ENCODE measurements at regions not wholly inside any gene's neighbourhood (a gene's known extent, or its start where the extent isn't known, plus 50 kb on each side); places are given as distances from the start of the nearest gene placed in this dataset.

DNA sequence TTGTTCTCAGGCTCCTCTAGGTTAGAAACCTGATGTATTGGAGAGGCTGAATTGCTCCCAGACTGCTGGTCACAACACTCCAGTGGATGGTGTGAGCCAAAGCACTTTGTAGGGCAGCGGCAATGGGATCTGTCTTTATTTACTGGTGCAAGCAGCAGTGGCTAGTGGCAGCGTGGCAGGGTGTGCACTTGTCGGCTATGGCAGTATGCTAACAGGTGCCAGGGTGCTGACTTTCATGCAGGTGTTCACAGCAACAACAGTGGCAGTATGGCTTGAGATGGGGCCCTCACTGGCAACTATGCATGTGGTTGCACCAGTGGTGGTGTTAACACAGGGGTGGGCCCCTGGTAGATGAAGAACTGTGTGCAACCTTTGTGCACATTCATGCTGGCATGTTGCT, 347.8 kb downstream of the DSC3 start:
- Histone ChIP-seq H3K36me3 (ENCODE audit: insufficient read depth, low read length) (no peaks in the 10 kb centered on the region), H4K20me1 (ENCODE audit: insufficient read depth, low read length, poor library complexity, severe bottlenecking) (no peaks in the 10 kb centered on the region), H2AFZ (ENCODE audit: low read length) (no peak overlapping the region), H3K79me2 (ENCODE audit: insufficient read depth, low read length) (no peaks in the 10 kb centered on the region), H3K4me2 (ENCODE audit: low read depth, low read length, poor library complexity, severe bottlenecking) (no peak overlapping the region), H3F3A (ENCODE audit: low read depth) (no peaks in the 10 kb centered on the region), H3K27me3 (ENCODE audit: insufficient read depth, low read length, poor library complexity, severe bottlenecking) (no peaks in the 10 kb centered on the region), H3K9ac (ENCODE audit: low read depth, low read length, poor library complexity, severe bottlenecking) (no peak overlapping the region), H3K9me3 (ENCODE audit: insufficient read depth, low read depth, low read length) (no peaks in the 10 kb centered on the region), H3K9me2 (replicated peaks; ENCODE audit: low read depth, low read length) (no peaks in the 10 kb centered on the region; the same call in 1 of the 2 replicates), H3K4me1 (ENCODE audit: insufficient read depth, low read length, poor library complexity, severe bottlenecking) (no peaks in the 10 kb centered on the region), H3K4me3 (ENCODE audit: low read length, poor library complexity, severe bottlenecking) (no peak overlapping the region)
- TF ChIP-seq EZH2phosphoT487 (IDR thresholded peaks at IDR 0.05; ENCODE audit: borderline replicate concordance) = no peak
- no peak for TF ChIP-seq CTCF (conservative IDR thresholded peaks at IDR 0.05; ENCODE audit: low read length)

GRCh38 chr18:30689216-30689615, 353.3 kb downstream of the DSC3 start:
- Histone ChIP-seq H3K4me3 (ENCODE audit: low read length, poor library complexity, severe bottlenecking) (no peak overlapping the region), H3F3A (ENCODE audit: low read depth) (no peaks in the 10 kb centered on the region), H3K36me3 (ENCODE audit: insufficient read depth, low read length) (no peaks in the 10 kb centered on the region), H3K27me3 (ENCODE audit: insufficient read depth, low read length, poor library complexity, severe bottlenecking) (no peaks in the 10 kb centered on the region), H4K20me1 (ENCODE audit: insufficient read depth, low read length, poor library complexity, severe bottlenecking) (no peaks in the 10 kb centered on the region), H2AFZ (ENCODE audit: low read length) (no peak overlapping the region), H3K9me3 (ENCODE audit: insufficient read depth, low read depth, low read length) (no peaks in the 10 kb centered on the region), H3K9ac (ENCODE audit: low read depth, low read length, poor library complexity, severe bottlenecking) (no peak overlapping the region), H3K9me2 (replicated peaks; ENCODE audit: low read depth, low read length) (no peaks in the 10 kb centered on the region), H3K79me2 (ENCODE audit: insufficient read depth, low read length) (no peaks in the 10 kb centered on the region), H3K4me1 (ENCODE audit: insufficient read depth, low read length, poor library complexity, severe bottlenecking) (no peaks in the 10 kb centered on the region), H3K4me2 (ENCODE audit: low read depth, low read length, poor library complexity, severe bottlenecking) (no peak overlapping the region)
- TF ChIP-seq CTCF (conservative IDR thresholded peaks at IDR 0.05; ENCODE audit: low read length) = no peak

GRCh38 chr18:30687501-30687900, 355.0 kb downstream of the DSC3 start:
- Histone ChIP-seq H3F3A (ENCODE audit: low read depth) (no peaks in the 10 kb centered on the region), H2AFZ (ENCODE audit: low read length) (no peak overlapping the region), H3K36me3 (ENCODE audit: insufficient read depth, low read length) (no peaks in the 10 kb centered on the region), H4K20me1 (ENCODE audit: insufficient read depth, low read length, poor library complexity, severe bottlenecking) (no peaks in the 10 kb centered on the region), H3K4me3 (ENCODE audit: low read length, poor library complexity, severe bottlenecking) (no peak overlapping the region), H3K9ac (ENCODE audit: low read depth, low read length, poor library complexity, severe bottlenecking) (no peak overlapping the region), H3K79me2 (ENCODE audit: insufficient read depth, low read length) (no peaks in the 10 kb centered on the region), H3K4me2 (ENCODE audit: low read depth, low read length, poor library complexity, severe bottlenecking) (no peak overlapping the region), H3K27me3 (ENCODE audit: insufficient read depth, low read length, poor library complexity, severe bottlenecking) (no peaks in the 10 kb centered on the region), H3K9me2 (replicated peaks; ENCODE audit: low read depth, low read length) (no peaks in the 10 kb centered on the region), H3K4me1 (ENCODE audit: insufficient read depth, low read length, poor library complexity, severe bottlenecking) (no peaks in the 10 kb centered on the region), H3K9me3 (ENCODE audit: insufficient read depth, low read depth, low read length) (no peaks in the 10 kb centered on the region)
- TF ChIP-seq EZH2phosphoT487 (IDR thresholded peaks at IDR 0.05; ENCODE audit: borderline replicate concordance) = no peak
- no peak for TF ChIP-seq CTCF (conservative IDR thresholded peaks at IDR 0.05; ENCODE audit: low read length)
